ENCODE measurements at regions not wholly inside any gene's neighbourhood (a gene's known extent, or its start where the extent isn't known, plus 50 kb on each side); places are given as distances from the start of the nearest gene placed in this dataset.

GRCh38 chr12:18207266-18207665, 54.1 kb upstream of the PIK3C2G start:
- DNase-seq (ENCODE audit: low read depth in 2 of 2) = no peak

- no peak for DNase-seq (ENCODE audit: low read depth in 2 of 2)
Observed at GRCh38 chr12:18206198-18206597, 55.1 kb upstream of the PIK3C2G start.

GRCh38 chr12:18204053-18204452, 57.3 kb upstream of the PIK3C2G start:
- DNase-seq (ENCODE audit: low read depth in 2 of 2) = no peak

GRCh38 chr12:18192119-18192518, 69.2 kb upstream of the PIK3C2G start:
- no peak for DNase-seq (ENCODE audit: low read depth in 2 of 2)

- DNase-seq (ENCODE audit: low read depth in 2 of 2) = no peak
Observed at GRCh38 chr12:18183141-18183540, 78.2 kb upstream of the PIK3C2G start.

- no peak for DNase-seq (ENCODE audit: low read depth in 2 of 2)
Observed at GRCh38 chr12:18171571-18171970, 81.6 kb upstream of the RERGL start.

GRCh38 chr12:18168016-18168415, 78.0 kb upstream of the RERGL start:
- no peak for DNase-seq (ENCODE audit: low read depth in 2 of 2)

GRCh38 chr12:18165889-18166288, 75.9 kb upstream of the RERGL start:
- DNase-seq (ENCODE audit: low read depth in 2 of 2) = no peak

- DNase-seq (ENCODE audit: low read depth in 2 of 2) = no peak
Observed at GRCh38 chr12:18165422-18165871, 75.5 kb upstream of the RERGL start.

- no peak for DNase-seq (ENCODE audit: low read depth in 2 of 2)
Observed at GRCh38 chr12:18160901-18161300, 70.9 kb upstream of the RERGL start.

- DNase-seq (ENCODE audit: low read depth in 2 of 2) = peak; percentile 1 to 8
Observed at GRCh38 chr12:18158774-18159557, 69.0 kb upstream of the RERGL start.

- DNase-seq (ENCODE audit: low read depth in 2 of 2) = no peak
Observed at GRCh38 chr12:18153826-18154225, 63.8 kb upstream of the RERGL start.

GRCh38 chr12:18151036-18151435, 61.0 kb upstream of the RERGL start:
- no peak for DNase-seq (ENCODE audit: low read depth in 2 of 2)

GRCh38 chr12:18148961-18149360, 59.0 kb upstream of the RERGL start:
- no peak for DNase-seq (ENCODE audit: low read depth in 2 of 2)

- no peak for DNase-seq (ENCODE audit: low read depth in 2 of 2)
Observed at GRCh38 chr12:18146363-18146762, 56.4 kb upstream of the RERGL start.

- DNase-seq (ENCODE audit: low read depth in 2 of 2) = no peak
Observed at GRCh38 chr12:18145924-18146323, 55.9 kb upstream of the RERGL start.

GRCh38 chr12:18141048-18141982, 51.3 kb upstream of the RERGL start:
- no peak for DNase-seq (ENCODE audit: low read depth in 2 of 2)

GRCh38 chr12:18139989-18140596, 50.1 kb upstream of the RERGL start:
- no peak for DNase-seq (ENCODE audit: low read depth in 2 of 2)
